IPS-18c (cell line): ENCODE measurements at regions not wholly inside any gene's neighbourhood (a gene's known extent, or its start where the extent isn't known, plus 50 kb on each side); places are given as distances from the start of the nearest gene placed in this dataset.
"Not testable (repeated sequence)": the region's sequence is repeated elsewhere in the genome, so short reads cannot be mapped to it uniquely, and the experiment has no call there.

Experiments used
- H3K4me3 ChIP-seq: 2 replicates; pipeline ENCODE4 v1.7.0; 2013; ENCODE audit warnings: low read depth, mild to moderate bottlenecking, low read length, moderate library complexity; ENCODE audit not compliant: insufficient read depth
- H3K9me3 ChIP-seq: one replicate; pipeline ENCODE4 v1.6.1; 2013; ENCODE audit warnings: mild to moderate bottlenecking, low read length, moderate library complexity; ENCODE audit not compliant: control insufficient read depth, insufficient read depth

GRCh38 chr7:4319280-4319679 lies 362.8 kb upstream of the FOXK1 start:
- Histone ChIP-seq H3K9me3 (peaks cover 2% of the 10 kb centered on the region), H3K4me3 (no peak overlapping the region)

DNA sequence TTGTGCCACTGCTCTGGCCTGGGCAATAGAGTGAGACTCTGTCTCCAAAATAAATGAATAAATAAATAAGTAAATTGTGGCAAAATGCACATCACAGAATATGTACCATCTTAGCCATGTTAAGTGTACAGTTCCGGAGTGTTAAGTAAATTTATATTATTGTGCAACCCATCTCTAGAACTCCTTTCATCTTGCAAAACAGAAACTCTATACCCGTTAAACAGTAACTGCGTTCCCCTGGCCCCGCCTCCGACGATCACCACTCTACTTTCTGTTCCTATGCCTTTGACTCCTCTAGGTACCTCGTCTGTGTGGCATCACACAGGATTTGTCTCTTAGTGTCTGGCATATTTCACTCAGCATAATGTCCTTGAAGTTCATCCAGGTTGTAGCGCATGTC lies 356.4 kb upstream of the FOXK1 start:
- Histone ChIP-seq H3K4me3 (no peak overlapping the region), H3K9me3 (no peaks in the 10 kb centered on the region)

GRCh38 chr7:4331711-4332110 lies 350.4 kb upstream of the FOXK1 start:
- H3K9me3 ChIP-seq = no peaks in the 10 kb centered on the region
- no peak overlapping the region for H3K4me3 ChIP-seq

DNA sequence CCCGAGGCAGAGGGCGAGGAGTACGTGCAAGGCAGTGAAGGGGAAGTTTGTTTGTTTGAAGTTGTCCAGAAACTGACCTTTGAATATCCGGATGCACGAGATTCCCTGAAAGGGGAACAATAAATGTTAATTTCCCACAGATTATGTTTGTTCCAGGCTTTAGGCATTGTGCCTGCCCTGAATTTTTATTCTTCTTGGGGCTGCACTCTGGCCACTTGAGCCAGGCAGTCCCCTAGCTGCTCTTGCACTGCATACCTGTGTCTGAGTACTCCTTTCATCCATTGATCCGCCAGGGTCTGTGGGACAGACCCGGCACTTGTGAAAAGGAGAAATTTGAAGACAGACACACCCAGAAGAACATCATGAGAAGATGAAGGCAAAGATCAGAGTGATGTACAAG lies 343.5 kb upstream of the FOXK1 start:
- Histone ChIP-seq H3K4me3 (no peak overlapping the region), H3K9me3 (peaks cover 4% of the 10 kb centered on the region)

DNA sequence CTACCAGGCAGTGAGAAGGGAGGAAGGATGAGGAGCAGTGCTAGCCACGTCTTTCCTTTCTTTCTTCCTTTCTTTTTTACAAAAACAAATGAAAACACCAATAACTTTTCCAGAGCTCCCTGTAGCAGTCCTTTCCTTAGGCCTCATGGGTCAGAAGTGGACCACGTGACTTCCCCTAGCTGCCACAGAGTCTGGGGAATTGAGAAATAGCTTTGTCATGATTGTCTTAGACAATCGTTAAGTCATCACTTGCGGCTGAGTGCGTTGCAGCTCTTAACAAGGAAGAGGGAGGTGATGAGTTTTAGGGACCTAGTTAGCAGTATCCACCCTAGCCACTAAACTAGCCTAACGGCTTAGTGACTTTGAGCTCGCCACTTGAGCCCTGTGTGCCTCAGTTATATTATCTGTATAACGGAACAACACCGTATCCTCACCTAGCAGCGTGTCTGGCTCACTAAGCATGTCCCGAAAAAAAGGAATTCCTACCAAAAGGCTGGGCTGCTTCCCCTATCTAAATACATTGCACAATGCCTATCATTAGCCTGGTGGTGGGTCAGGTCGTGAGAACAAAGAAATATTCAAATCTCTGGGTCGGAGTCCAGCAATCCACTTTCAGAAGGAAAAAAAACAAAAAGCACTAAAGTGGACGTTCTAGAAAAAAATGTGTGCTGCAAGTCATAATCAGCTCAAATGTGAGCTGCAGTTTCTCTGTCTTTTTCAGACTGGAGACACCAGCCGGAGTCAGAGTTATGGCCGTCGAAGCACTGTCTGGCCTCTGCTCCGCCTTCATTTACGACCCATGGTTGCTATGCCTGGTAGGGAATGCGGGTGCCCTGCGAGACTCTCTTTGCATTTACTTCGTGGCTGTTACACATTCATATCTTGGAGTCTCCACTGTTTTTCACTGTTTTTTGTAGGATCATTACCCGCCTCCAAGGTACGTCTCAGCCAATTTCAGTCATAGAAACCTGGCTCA lies 338.5 kb upstream of the FOXK1 start:
- Histone ChIP-seq H3K4me3 (no peak overlapping the region), H3K9me3 (peaks cover 4% of the 10 kb centered on the region)

DNA sequence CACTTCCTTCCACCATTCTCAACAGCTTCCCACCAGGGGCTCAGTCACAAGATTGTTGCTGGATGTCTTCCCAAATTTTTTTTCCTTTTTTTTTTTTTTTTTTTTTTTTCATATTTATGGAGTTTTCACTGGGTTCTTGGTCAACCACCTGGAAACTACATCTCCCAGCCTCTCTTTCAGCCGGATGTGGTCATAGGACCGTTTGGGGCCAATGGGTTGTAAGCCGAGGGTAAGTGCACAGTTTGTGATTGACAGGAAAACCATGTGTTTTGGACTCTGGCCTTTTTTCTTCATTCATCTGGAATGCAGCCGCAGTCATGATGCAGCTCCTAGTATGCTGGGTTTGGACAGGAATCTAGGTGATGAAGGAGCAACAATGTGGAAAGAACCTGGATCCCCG lies 337.1 kb upstream of the FOXK1 start:
- no peak overlapping the region for H3K4me3 ChIP-seq
- H3K9me3 ChIP-seq = no peaks in the 10 kb centered on the region

DNA sequence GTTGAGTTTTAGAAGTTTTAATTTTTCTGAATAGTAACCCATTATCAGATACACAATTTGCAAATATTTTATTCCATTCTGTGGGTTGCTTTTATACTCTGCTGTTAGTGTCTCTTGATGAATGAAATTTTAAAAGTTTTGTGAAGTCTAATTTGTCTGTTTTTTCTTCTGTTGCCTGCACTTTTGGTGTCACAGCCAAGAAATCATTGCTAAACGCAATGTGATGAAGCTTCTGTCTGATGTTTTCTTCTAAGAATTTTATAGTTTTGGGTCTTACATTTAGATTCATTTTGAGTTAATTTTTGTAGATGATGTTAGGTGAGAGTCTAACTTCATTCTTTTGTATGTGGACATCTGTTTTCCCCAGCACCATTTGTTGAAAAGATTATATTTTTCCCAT lies 330.0 kb upstream of the FOXK1 start:
- H3K4me3 ChIP-seq = no peak overlapping the region
- H3K9me3 ChIP-seq = no peaks in the 10 kb centered on the region

GRCh38 chr7:4361774-4362173 lies 320.3 kb upstream of the FOXK1 start:
- Histone ChIP-seq H3K9me3 (peaks cover 8% of the 10 kb centered on the region), H3K4me3 (no peak overlapping the region)

DNA sequence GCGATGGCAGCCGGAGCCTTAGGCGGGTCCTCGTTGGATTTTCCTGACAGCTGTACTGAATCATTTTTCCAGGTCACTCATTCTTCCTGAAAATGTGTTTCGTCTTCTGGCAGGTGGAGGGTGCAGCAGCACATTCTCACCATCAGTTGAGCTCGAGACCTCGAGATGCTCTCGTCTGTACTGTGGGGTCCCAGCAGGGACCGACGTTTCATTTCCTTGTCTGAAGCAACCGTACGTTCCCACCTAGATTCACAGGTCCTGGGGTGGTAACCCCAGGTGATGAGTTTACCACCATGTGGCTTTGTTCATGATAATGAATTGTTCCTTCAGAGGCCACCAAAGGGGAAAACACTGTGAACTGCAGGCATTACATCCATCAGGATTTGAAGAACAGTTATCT lies 298.5 kb upstream of the FOXK1 start:
- Histone ChIP-seq H3K4me3 (no peak overlapping the region), H3K9me3 (peaks cover 2% of the 10 kb centered on the region)

DNA sequence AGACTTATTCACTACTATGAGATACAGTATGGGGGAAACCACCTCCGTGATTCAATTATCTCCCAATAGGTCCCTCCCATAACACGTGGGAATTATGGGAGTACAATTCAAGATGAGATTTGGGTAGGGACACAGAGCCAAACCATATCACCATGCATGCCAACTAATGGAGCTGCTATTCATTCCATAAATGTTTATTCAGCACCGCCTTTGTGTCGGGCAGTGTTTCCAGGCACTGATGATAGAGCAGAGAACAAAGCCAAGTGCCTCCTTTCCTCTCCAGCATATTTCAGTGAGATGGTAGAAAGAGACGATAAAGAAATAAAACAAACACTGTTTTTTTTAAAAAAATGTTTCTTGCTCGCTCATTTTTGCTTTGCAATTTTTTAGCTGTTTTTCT lies 295.9 kb upstream of the FOXK1 start:
- Histone ChIP-seq H3K4me3 (no peak overlapping the region), H3K9me3 (peaks cover 4% of the 10 kb centered on the region)

DNA sequence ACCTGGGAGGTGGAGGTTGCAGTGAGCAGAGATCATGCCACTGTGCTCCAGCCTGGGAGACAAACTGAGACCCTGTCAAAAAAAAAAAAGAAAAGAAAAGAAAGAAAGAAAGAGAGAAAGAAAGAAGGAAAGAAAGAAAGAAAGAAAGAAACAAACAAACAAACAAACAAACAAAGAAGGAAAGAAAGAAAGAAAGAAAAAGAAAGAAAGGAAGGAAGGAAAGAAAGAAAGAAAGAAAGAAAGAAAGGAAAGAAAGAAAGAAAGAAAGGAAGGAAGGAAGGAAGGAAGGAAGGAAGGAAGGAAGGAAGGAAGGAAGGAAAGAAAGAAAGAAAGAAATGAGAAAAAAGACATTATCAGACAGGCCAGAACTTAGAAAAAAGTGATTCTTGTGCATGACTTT lies 291.0 kb upstream of the FOXK1 start:
- not testable (repeated sequence) for H3K9me3 ChIP-seq, H3K4me3 ChIP-seq

DNA sequence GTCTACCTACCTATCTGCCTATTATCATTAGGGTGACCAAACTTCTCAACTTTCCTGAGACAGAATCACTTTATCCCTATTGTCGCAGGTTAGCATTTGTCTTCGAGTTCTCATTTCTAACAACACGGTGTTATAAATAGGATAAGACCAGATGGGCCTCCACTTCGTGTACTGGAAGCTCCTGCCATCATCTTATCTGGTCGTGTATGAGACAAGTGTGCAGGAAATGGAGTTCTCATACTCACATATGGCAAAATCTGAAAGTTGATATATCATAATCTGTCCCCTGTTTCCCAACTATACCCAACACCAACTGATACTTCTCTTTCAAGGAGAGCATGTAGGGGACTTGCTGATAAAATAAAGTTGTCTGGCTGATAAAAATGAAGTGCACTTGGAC lies 287.4 kb upstream of the FOXK1 start:
- Histone ChIP-seq H3K4me3 (no peak overlapping the region), H3K9me3 (no peaks in the 10 kb centered on the region)

GRCh38 chr7:4399121-4399520 lies 283.0 kb upstream of the FOXK1 start:
- Histone ChIP-seq H3K4me3 (no peak overlapping the region), H3K9me3 (no peaks in the 10 kb centered on the region)

- no peak overlapping the region for H3K4me3 ChIP-seq
- H3K9me3 ChIP-seq = no peaks in the 10 kb centered on the region
Observed at GRCh38 chr7:4399596-4399995, 282.5 kb upstream of the FOXK1 start.

- Histone ChIP-seq H3K4me3 (no peak overlapping the region), H3K9me3 (no peaks in the 10 kb centered on the region)
Observed at GRCh38 chr7:4406288-4407058, 275.6 kb upstream of the FOXK1 start.

- Histone ChIP-seq H3K4me3 (no peak overlapping the region), H3K9me3 (no peaks in the 10 kb centered on the region)
Observed at GRCh38 chr7:4409946-4410345, 272.1 kb upstream of the FOXK1 start.

- Histone ChIP-seq H3K4me3 (no peak overlapping the region), H3K9me3 (peaks cover 5% of the 10 kb centered on the region)
Observed at GRCh38 chr7:4416396-4417056, 265.6 kb upstream of the FOXK1 start.

- H3K9me3 ChIP-seq = peaks cover 6% of the 10 kb centered on the region
- H3K4me3 ChIP-seq = no peak overlapping the region
Observed at GRCh38 chr7:4428526-4428925, 253.6 kb upstream of the FOXK1 start.
